ENCODE measurements at regions not wholly inside any gene's neighbourhood (a gene's known extent, or its start where the extent isn't known, plus 50 kb on each side); places are given as distances from the start of the nearest gene placed in this dataset.

DNA sequence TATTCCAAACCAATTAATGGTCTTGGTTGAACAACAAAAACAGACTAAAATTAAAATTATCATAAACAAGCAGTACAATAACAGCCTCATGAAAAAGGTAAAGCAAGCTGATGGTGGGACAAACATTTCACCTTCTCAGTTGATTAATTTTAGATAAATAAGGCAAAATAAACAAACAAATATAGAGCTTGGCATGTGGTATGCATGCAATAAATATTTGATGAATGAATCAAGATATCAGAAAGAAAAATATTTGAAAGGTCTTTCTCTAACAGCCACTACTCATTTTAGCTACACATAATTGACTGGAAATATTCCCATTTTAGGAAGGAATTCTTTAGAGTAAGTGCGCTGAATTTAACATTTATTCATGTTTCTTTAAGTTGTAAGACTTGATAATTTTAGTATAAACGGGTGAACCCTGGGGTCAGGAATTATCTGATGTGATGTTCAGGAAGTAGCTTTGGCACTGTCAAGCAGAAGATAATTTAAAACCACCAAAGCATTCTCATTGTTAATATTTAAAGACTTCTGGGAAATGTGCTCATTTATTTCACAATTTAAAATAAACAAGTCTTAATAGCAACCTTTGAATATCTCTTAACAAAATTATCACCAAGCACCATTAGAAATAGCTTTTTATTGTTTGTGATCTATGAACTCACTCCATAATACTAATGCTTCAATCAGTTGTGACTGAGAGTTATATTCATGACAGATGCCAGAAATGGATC lies 372.3 kb upstream of the TGFBR2 start:
- H3K27me3 ChIP-seq, result no peaks in the 10 kb centered on the region
- H3K4me1 ChIP-seq, result peaks cover 0 to 5% (median 0%) of the 10 kb centered on the region in 4 donors
- no peak overlapping the region for H3K4me3 ChIP-seq
- TF ChIP-seq POLR2AphosphoS5 (IDR thresholded peaks at IDR 0.05), result no peak
- TF ChIP-seq POLR2A (IDR thresholded peaks at IDR 0.05), result no peak
- no peak for TF ChIP-seq EP300 (IDR thresholded peaks at IDR 0.05)
- TF ChIP-seq, protein P1, sequence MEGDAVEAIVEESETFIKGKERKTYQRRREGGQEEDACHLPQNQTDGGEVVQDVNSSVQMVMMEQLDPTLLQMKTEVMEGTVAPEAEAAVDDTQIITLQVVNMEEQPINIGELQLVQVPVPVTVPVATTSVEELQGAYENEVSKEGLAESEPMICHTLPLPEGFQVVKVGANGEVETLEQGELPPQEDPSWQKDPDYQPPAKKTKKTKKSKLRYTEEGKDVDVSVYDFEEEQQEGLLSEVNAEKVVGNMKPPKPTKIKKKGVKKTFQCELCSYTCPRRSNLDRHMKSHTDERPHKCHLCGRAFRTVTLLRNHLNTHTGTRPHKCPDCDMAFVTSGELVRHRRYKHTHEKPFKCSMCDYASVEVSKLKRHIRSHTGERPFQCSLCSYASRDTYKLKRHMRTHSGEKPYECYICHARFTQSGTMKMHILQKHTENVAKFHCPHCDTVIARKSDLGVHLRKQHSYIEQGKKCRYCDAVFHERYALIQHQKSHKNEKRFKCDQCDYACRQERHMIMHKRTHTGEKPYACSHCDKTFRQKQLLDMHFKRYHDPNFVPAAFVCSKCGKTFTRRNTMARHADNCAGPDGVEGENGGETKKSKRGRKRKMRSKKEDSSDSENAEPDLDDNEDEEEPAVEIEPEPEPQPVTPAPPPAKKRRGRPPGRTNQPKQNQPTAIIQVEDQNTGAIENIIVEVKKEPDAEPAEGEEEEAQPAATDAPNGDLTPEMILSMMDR (IDR thresholded peaks at IDR 0.05), result no peak
- no peak overlapping the region for H3K27ac ChIP-seq
- intact Hi-C loops (cut with DNase I), result no loop called here
- no peaks in the 10 kb centered on the region for H3K9me3 ChIP-seq
- no peak for DNase-seq
- no peaks in the 10 kb centered on the region for H3K36me3 ChIP-seq
- 64 to 77% methylated on average over 2 of the region's 2 CpGs for WGBS, 2 donors

DNA sequence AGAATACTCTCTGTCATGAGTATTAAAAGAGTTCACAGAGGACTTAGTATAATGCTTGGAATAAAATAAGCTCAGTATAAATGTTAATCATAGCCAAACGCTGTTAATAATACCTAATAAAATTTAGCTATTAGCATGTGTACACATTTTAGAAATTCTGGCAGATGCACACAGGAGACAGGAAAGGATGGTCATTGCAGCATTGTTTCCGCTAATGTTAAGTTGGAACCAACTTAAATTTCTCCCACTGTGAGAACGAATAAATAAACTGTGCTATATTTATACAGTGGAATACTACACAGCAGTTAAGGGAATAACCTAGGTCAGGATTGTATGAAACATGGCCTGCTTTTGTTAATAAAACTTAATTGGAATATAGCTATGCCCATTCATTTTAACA lies 370.4 kb upstream of the TGFBR2 start:
- intact Hi-C loops (cut with DNase I), result no loop called here

DNA sequence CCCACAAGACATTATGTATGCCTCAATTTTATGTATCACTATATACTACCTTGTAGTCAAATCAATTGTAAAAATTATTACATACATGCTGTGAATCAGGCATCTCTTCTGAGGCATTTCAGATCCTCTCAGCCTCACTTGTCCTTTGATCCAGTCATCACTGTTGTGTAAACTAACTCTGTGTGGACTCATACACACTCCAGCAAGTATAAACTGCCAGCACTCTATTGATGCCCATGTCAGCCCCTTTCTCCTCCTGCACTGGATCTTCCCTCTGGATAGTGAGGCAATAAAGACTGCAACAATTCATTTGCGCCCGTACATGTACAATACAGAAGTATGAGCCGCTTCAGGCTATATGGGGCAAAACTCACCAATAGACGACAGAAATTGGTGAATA lies 364.7 kb upstream of the TGFBR2 start:
- H3K4me3 ChIP-seq, result no peak overlapping the region
- no peaks in the 10 kb centered on the region for H3K27me3 ChIP-seq
- H3K4me1 ChIP-seq, result no peaks in the 10 kb centered on the region
- 81 to 94% methylated on average over 4 of the region's 4 CpGs for WGBS, 2 donors
- TF ChIP-seq POLR2A (IDR thresholded peaks at IDR 0.05) (no peak), POLR2AphosphoS5 (IDR thresholded peaks at IDR 0.05) (no peak), EP300 (IDR thresholded peaks at IDR 0.05) (no peak)
- TF ChIP-seq, protein P1 (IDR thresholded peaks at IDR 0.05), result no peak
- no peaks in the 10 kb centered on the region for H3K36me3 ChIP-seq
- no peak for DNase-seq
- intact Hi-C loops (cut with DNase I), result no loop called here
- H3K27ac ChIP-seq, result no peak overlapping the region
- H3K9me3 ChIP-seq, result no peaks in the 10 kb centered on the region

More for the DNA sequence above, 370.4 kb upstream of the TGFBR2 start:
- no peak overlapping the region for H3K4me3 ChIP-seq
- TF ChIP-seq POLR2AphosphoS5 (IDR thresholded peaks at IDR 0.05) (no peak), EP300 (IDR thresholded peaks at IDR 0.05) (no peak), POLR2A (IDR thresholded peaks at IDR 0.05) (no peak)
- TF ChIP-seq, protein P1 (IDR thresholded peaks at IDR 0.05), result no peak
- DNase-seq, result no peak
- H3K36me3 ChIP-seq, result no peaks in the 10 kb centered on the region
- 88% methylated on average over 3 of the region's 3 CpGs for WGBS, 2 donors
- H3K4me1 ChIP-seq, result peaks cover 0 to 5% (median 0%) of the 10 kb centered on the region in 4 donors
- H3K9me3 ChIP-seq, result no peaks in the 10 kb centered on the region
- no peak overlapping the region for H3K27ac ChIP-seq
- no peaks in the 10 kb centered on the region for H3K27me3 ChIP-seq

DNA sequence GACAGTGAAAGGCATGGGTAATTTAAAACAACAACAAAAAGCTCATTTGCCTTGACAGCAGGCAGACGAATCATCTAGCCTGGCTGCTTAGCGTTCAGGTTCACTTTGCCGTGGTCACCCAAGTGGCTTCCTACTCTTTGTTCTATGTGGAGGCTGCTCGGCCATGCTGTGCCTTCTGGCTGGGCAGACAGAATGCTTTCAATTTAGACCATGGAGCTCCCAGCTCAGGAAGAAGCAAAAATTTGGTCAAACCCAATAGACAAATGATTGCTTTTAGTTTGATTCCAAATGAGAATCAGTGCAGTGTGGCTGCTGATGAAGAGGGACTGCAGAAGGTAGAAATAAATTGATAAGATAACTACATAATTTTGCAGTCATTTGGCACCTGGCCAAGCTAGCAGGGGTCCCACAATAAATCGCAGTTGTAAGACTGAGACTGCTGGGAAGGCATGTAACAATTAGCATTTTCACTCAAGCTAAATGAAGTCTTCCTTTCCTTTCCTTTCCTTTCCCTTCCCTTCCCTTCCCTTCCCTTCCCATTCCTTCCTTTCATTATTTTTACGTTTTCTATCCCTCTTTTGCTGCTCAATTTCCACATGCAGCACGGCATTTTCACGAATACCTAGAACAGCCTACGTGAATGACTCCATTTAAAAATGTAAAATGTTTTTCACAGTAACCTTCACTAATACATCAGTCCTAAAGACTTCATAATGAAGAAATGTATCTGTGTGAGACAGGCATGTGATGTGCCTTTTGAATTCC lies 360.4 kb upstream of the TGFBR2 start:
- no peaks in the 10 kb centered on the region for H3K36me3 ChIP-seq
- peaks cover 0 to under 1% (median 0%) of the 10 kb centered on the region in 4 donors for H3K4me1 ChIP-seq
- H3K4me3 ChIP-seq, result no peak overlapping the region
- WGBS, 2 donors, result 90 to 93% methylated on average over 9 of the region's 9 CpGs
- TF ChIP-seq, protein P1 (IDR thresholded peaks at IDR 0.05), result no peak
- TF ChIP-seq EP300 (IDR thresholded peaks at IDR 0.05) (no peak), POLR2AphosphoS5 (IDR thresholded peaks at IDR 0.05) (no peak), POLR2A (IDR thresholded peaks at IDR 0.05) (no peak)
- no peak overlapping the region for H3K27ac ChIP-seq
- DNase-seq, result no peak
- intact Hi-C loops (cut with DNase I), result no loop called here
- no peaks in the 10 kb centered on the region for H3K9me3 ChIP-seq
- no peaks in the 10 kb centered on the region for H3K27me3 ChIP-seq

Measured in sigmoid colon (tissue), 6 donors.